Thoracic aorta (tissue), 2 donors: ENCODE measurements at regions not wholly inside any gene's neighbourhood (a gene's known extent, or its start where the extent isn't known, plus 50 kb on each side); places are given as distances from the start of the nearest gene placed in this dataset.

ENCODE experiments used
- ATAC-seq: fragments of 150-250 bp; one replicate; pipeline ENCODE4 v1.8.0; 2017; ENCODE audit warnings: low read depth; ENCODE audit not compliant: insufficient number of reproducible peaks, low FRiP score
- DNase-seq: peaks from one replicate; pipeline ENCODE4 v3.0.0-alpha.2; 2020; ENCODE audit warnings: low spot score
- H3K27ac ChIP-seq, 2 donors: fragments of 200-600 bp; sonication (generic); 1 replicate in 1 of 2; 2 replicates in 1 of 2; pipeline ENCODE4 v1.5.1; 2016; ENCODE audit warnings: mild to moderate bottlenecking in 2 of 2, moderate library complexity in 2 of 2
- H3K27me3 ChIP-seq: fragments of 200-600 bp; sonication (generic); replicated peaks from 2 replicates; pipeline ENCODE4 v1.6.0; 2016; ENCODE audit warnings: mild to moderate bottlenecking; ENCODE audit not compliant: insufficient read depth
- H3K36me3 ChIP-seq: fragments of 200-600 bp; sonication (generic); one replicate; pipeline ENCODE4 v1.5.1; 2016
- H3K4me1 ChIP-seq, 2 donors: fragments of 200-600 bp; sonication (generic); 1 replicate in 1 of 2; 2 replicates in 1 of 2; pipeline versions ENCODE4 v1.5.1 to v1.6.0; 2016; ENCODE audit warnings: low read depth in 2 of 2, mild to moderate bottlenecking in 1 of 2; ENCODE audit not compliant: control insufficient read depth in 1 of 2
- H3K4me3 ChIP-seq: fragments of 200-600 bp; sonication (generic); 2 replicates; pipeline ENCODE4 v1.5.1; 2016; ENCODE audit warnings: mild to moderate bottlenecking
- H3K9me3 ChIP-seq: fragments of 200-600 bp; sonication (generic); 2 replicates; pipeline ENCODE4 v1.5.1; 2016
- TF ChIP-seq, protein P1 (sequence below): fragments of 200-600 bp; sonication (generic); IDR thresholded peaks from one replicate; pipeline ENCODE4 v1.5.1; 2019; ENCODE audit warnings: antibody characterized with exemption

DNA sequence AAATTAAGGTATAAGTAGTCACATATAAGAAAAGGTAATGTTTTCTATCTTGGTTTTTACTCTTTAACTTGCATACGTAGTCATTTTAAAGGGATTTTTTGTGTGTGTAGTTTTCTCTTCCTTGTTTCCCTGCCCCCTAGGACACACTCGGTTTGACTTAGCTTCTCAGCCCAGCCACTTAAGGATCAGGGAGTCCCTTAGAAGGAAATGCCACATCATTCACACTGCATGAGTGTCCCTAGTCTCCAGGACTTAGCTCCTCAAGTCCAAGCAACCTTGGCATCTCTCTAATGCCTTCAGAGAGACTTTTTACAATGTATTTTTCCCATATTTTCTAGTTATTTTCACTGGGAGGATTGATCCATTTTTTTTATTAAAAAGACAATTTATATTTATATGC, 1407.7 kb downstream of the EFNB2 start:
- DNase-seq, result no peak
- H3K4me1 ChIP-seq, result no peaks in the 10 kb centered on the region
- no peak overlapping the region for H3K27ac ChIP-seq
- no peaks in the 10 kb centered on the region for H3K27me3 ChIP-seq
- TF ChIP-seq, protein P1, sequence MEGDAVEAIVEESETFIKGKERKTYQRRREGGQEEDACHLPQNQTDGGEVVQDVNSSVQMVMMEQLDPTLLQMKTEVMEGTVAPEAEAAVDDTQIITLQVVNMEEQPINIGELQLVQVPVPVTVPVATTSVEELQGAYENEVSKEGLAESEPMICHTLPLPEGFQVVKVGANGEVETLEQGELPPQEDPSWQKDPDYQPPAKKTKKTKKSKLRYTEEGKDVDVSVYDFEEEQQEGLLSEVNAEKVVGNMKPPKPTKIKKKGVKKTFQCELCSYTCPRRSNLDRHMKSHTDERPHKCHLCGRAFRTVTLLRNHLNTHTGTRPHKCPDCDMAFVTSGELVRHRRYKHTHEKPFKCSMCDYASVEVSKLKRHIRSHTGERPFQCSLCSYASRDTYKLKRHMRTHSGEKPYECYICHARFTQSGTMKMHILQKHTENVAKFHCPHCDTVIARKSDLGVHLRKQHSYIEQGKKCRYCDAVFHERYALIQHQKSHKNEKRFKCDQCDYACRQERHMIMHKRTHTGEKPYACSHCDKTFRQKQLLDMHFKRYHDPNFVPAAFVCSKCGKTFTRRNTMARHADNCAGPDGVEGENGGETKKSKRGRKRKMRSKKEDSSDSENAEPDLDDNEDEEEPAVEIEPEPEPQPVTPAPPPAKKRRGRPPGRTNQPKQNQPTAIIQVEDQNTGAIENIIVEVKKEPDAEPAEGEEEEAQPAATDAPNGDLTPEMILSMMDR, result no peak
- H3K36me3 ChIP-seq, result no peaks in the 10 kb centered on the region
- H3K4me3 ChIP-seq, result no peak overlapping the region
- no peaks in the 10 kb centered on the region for H3K9me3 ChIP-seq
- no peak for ATAC-seq

DNA sequence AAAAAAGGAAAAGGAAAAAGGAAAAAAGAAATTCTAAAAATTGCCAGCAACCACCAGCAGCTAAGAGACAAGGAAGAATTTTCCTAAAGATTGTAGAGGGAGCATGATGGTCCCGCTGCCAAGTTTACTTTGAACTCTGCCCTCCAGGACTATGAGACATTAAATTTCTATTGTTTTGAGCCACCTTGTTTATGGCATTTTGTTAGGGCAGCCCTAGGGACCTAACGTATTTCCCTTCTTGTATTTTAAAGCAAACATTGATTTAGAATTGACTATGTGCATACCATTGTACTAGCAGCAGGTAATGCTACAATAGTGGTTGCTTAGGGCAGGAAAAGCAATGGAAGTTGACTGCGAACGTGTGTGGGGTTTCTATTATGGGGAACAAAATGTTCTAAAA, 1414.2 kb downstream of the EFNB2 start:
- Histone ChIP-seq H3K4me1 (no peaks in the 10 kb centered on the region), H3K27ac (no peak overlapping the region), H3K4me3 (no peak overlapping the region), H3K27me3 (no peaks in the 10 kb centered on the region), H3K9me3 (no peaks in the 10 kb centered on the region), H3K36me3 (no peaks in the 10 kb centered on the region)
- DNase-seq (no peak), ATAC-seq (no peak)
- TF ChIP-seq, protein P1, result no peak

DNA sequence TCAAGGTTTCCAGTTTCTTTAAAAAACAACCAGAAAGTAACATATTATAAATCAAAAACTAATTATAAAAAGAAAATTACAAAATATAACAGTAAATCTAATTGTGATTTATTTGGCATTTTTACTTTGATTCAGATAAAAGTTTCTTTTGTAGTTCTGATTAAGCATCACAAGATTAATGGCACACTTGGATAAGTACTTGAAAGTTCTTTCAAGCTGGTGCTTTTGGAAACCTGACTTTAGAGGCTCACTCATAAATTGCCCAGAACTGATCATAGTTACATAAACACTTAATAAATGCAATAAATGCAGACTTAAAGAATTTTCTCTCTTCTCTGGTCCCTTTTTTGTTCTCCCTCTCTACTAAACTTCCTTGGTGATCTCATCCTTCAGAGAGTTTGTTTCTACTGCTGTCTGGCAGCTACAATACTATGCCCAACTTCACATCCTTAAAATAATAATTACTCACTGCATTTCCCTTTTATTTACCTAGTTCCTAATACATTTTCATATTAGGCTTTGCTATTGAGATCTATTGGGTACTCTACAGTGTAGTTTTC, 1417.0 kb downstream of the EFNB2 start:
- no peak for DNase-seq
- TF ChIP-seq, protein P1, result no peak
- H3K27me3 ChIP-seq, result no peaks in the 10 kb centered on the region
- H3K4me3 ChIP-seq, result no peak overlapping the region
- ATAC-seq, result no peak
- no peaks in the 10 kb centered on the region for H3K9me3 ChIP-seq
- H3K27ac ChIP-seq, result no peak overlapping the region
- no peaks in the 10 kb centered on the region for H3K36me3 ChIP-seq
- no peaks in the 10 kb centered on the region for H3K4me1 ChIP-seq

DNA sequence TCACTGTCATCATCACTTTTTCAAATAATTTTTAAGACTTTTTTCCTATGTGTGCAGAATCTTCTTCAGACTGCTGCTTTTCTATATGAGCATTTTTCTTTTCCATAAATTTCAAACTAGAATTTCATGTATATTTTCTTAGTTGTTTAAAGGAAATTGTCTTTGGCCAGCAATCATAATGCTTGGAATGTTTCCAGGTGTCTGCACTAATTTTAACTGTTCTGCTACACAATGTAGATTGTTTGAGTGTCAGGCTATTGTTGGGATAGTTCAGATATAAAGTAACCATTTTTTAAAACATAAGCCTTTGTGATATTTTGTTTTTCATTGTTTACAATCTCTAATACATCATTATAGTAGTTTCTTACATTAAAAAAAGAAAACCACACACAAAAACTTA, 1418.5 kb downstream of the EFNB2 start:
- no peak overlapping the region for H3K4me3 ChIP-seq
- H3K36me3 ChIP-seq, result no peaks in the 10 kb centered on the region
- TF ChIP-seq, protein P1, result no peak
- H3K27ac ChIP-seq, result no peak overlapping the region
- DNase-seq, result no peak
- H3K4me1 ChIP-seq, result no peaks in the 10 kb centered on the region
- ATAC-seq, result no peak
- no peaks in the 10 kb centered on the region for H3K9me3 ChIP-seq
- H3K27me3 ChIP-seq, result no peaks in the 10 kb centered on the region

DNA sequence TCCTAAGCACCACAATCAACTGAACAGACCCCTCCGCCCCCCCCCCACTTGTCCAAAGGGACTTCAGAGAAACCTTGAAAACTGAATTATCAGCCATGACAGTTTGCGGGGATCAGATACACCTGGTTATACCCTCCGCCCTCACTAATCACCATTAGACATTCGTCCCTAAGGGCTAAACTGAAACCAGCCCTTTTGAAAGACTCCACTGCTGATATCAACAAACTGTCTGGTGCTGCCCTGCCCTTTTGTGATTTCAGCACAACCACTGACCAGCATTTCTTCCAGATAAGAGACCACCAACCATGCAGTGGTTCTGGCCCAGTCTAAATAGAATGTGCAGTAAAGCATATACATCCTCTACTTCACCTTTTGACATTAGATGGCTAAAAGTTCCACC, 1422.9 kb downstream of the EFNB2 start:
- H3K4me1 ChIP-seq, result no peaks in the 10 kb centered on the region
- no peaks in the 10 kb centered on the region for H3K27me3 ChIP-seq
- H3K36me3 ChIP-seq, result no peaks in the 10 kb centered on the region
- H3K4me3 ChIP-seq, result no peak overlapping the region
- no peak overlapping the region for H3K27ac ChIP-seq
- no peaks in the 10 kb centered on the region for H3K9me3 ChIP-seq
- TF ChIP-seq, protein P1, result no peak
- DNase-seq (no peak), ATAC-seq (no peak)
